Activated CD4-positive, CD25-positive, alpha-beta regulatory T cell treated with anti-CD3 and anti-CD28 coated beads, Interleukin-2, amount 50 U/mL, for 72 hours (primary cell): ENCODE measurements at regions not wholly inside any gene's neighbourhood (a gene's known extent, or its start where the extent isn't known, plus 50 kb on each side); places are given as distances from the start of the nearest gene placed in this dataset.

ENCODE experiments used
- DNase-seq: peaks from one replicate; pipeline ENCODE4 v3.0.0; 2021

GRCh38 chr22:27378311-27378800, 423.2 kb downstream of the MN1 start:
- no peak for DNase-seq

DNA sequence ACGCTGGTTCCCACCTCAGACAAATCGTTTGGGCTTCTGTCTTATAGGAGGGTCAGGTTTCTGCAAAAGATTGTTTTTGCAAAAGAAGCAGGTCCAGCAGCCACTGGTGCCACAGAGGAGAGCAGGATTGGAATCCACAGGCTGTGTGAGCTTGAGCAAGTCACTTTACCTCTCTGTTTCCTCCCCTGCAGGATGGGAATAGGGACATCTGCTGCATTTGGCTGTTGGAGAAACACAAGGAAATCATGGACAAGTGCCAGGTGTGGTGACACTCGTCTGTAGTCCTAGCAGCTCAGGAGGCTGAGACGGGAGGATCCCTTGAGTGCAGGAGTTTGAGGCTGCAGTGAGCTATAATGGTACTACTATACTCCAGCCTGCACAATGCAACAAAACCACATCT, 422.6 kb downstream of the MN1 start:
- no peak for DNase-seq

DNA sequence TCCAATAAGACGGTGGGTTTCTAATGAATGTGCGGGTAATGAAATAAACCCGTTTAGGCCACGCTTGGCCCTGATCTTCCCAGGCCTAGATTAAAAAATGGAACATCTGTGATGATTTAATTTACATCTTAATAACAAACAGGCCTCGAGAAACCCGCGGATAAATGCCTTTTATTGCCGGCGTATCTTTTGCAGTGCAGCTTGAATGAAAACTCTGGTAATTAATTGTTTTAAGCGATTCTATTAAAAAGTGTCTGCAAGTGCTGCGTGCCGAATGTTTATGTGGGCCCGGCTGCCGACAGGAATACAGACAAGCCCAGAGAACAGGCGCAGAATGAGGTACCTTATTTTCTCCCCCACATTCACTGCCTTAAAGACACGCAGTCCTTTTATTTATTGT, 420.7 kb downstream of the MN1 start:
- DNase-seq: no peak

DNA sequence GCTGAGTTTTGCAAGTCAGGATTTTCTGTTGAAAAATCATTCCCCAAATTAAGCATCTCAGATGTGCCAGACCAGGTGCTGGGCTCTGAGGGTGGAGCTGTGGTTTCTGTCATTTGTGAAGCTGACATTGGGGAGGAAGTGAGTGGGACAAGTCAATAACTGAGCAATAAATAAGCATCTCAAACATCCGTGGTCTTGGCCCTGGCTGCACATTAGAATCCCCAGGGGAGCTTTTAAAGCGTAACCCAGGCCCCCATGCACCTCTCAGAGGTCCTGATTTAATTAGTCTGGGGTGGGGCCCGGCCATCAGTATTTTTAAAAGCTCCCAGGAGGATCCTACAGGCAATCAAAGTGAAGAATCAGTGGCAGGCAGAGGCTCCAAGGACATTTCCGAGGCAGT, 420.0 kb downstream of the MN1 start:
- no peak for DNase-seq

DNA sequence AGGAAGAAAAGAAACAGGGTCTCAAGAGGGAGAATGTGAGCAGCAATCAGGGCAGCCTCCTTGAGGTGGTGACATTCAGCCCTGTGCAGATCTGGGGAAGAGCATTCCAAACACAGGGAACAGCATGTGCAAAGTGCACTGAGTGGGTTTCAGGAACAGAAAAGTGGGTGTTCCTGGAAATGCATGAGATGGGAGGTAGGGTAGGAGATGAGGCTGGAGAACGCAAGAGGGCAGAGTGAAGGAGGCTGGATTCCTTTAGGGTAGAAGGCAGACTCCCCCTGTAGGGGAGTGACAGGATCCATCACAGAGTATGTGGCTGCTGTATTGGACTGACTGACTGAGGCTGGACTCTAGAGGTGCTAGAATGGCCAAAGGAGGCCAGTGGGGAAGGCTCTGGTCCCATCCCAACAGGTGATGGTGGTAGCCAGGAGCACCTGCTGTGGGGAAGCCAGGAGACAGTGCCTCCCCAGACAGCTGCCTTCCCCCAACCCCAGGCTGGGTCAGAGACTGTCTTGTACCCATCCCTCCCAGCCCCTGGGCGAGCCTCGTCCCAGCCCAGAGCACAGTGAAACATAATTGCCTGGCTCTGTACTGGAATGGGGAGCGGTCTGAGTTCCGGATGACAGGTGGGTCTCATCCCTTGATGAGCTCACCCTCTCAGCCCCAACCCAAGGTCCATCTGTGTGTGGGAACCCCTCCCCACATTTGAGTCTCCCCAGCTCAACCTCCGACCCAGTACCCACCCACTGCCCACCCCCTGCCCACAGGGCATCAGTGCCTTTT, 419.4 kb downstream of the MN1 start:
- DNase-seq: no peak

DNA sequence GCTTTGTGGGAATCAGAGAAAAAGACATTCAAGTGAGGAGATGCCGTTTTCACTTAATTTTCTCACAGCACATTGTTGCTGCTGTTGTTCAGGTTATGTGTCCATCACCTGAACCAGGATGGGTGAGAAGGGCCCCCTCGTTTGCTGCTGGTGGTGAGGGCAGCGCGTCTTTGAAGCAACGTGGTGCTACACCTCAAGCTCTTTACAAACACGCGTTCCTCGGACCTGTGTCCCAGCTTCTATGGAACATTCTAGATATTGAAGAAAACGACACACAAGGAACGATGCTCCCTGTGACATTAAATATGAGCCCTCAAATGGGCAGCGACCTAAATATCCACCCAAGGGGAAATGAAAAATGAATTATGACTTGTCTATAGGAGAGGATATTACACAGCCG, 418.6 kb downstream of the MN1 start:
- DNase-seq: no peak

DNA sequence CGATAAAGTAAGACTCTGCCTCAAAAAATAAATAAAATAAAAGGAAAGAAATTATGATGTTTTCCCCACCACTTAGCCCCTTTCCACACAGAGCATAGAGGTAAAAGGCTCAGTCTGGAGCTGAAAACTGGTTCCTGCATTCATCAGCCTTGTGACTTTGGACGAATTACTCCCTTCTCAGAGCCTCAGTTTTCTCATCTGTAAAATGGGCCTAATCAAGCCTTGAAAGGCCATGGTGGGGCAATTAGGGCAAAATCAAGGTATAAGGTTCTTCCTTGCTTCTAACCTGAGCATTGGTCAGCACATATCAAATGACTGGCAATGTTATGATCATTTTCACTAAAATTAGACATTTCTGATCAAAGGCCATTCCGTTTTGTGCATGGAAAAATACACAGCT, 417.7 kb downstream of the MN1 start:
- DNase-seq: no peak

DNA sequence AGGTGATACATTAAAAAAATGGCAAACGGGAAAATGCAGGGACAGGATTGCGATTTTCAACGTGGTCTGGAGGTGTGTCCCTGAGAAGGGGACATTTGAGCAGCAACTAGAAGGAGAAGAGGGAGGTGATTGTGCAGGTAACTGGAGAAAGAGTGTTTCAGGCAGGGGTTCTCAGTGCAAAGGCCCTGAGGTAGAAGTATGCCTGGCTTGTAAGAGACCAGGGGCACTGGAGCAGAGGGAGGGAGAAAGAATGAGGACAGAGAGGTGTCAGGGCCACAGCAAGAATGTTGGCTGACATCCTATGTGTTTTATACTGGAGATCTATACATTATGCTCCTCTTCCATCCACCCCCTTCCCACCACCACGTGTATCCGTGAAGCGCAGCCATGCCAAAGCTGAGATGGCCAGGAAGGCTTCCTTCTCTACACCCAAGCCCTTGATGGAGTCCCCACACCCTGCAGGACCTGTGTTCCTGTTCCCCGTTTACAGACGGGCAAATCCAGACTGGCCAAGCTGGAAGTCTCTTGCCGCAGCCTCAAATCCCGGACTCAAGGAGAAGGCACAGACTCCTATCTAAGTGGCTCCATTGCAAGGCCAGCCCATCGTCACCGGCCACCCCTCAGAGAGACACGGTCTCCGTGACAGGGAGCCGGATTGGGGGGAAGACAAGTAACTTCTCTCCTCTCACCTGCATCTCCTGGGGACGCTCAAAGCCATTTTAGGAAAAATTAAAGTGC, 416.1 kb downstream of the MN1 start:
- DNase-seq: no peak

DNA sequence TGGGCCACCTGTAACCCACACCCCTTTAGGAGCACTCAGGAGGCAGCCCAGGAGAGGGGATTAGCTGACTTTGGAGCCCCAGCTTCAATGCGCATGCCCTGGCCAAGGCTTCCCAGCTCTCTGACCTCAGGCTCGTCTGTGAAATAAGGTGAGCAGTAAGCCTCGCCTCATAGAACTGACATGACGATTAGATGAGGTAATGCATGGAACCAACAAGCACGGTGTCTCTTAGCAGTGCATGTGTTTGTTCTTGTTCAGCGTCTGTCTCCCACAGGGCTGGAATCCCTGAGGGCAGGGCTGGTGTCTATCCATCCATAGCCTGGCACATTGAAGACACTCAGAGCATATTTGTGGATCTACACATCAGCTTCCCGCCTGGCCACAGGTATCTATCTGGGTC, 415.4 kb downstream of the MN1 start:
- DNase-seq: no peak

DNA sequence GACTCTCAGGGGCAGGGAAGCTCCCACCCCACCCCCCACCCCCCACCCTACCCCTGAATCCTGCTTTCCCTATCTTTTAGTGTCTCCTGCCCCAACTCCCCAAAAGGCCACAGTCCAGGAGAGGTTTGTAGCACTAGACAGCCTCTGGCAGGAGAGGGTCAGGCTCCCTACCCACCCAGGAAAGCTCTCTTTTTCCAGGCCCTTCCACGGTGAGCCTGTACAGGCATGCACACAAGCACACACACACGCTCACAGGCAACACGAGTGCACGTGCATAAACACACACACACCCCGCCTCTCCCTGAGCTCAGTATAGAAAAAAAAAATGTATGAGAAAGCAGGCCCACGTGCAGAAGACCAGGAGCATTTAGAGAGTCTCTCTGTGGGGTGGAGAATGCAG, 414.0 kb downstream of the MN1 start:
- DNase-seq: no peak

DNA sequence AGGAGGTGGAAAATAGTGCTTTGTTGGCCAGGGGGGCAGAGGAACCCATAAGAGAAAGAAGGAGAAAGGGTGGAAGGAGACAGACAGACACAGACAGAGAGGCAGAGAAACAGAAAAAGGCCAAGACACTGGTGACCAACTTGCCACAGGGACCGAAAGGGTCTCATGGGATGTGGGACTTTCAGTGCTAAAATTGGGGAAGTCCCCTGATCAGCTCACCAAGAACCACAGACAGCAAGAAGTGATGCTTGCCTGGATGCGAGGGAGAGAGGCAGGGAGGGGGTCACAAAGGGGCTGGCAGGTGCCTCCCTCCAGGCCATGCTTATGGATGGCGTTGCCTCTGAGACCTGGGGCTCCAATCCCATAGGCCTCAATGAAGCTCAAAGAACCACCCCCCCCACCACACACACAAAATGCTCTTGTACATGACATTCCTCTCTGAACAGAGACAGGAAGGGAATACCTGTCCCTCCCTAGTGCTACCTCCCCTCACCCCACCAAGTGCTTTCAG, 413.4 kb downstream of the MN1 start:
- DNase-seq: no peak

GRCh38 chr22:27389727-27390075, 411.9 kb downstream of the MN1 start:
- no peak for DNase-seq

- no peak for DNase-seq
These were observed 410.3 kb downstream of the MN1 start for GRCh38 chr22:27391092-27391770.

GRCh38 chr22:27393371-27393770, 408.2 kb downstream of the MN1 start:
- no peak for DNase-seq

- no peak for DNase-seq
These were observed 406.7 kb downstream of the MN1 start for GRCh38 chr22:27394806-27395404.

GRCh38 chr22:27397036-27397953, 404.3 kb downstream of the MN1 start:
- DNase-seq: no peak

DNA sequence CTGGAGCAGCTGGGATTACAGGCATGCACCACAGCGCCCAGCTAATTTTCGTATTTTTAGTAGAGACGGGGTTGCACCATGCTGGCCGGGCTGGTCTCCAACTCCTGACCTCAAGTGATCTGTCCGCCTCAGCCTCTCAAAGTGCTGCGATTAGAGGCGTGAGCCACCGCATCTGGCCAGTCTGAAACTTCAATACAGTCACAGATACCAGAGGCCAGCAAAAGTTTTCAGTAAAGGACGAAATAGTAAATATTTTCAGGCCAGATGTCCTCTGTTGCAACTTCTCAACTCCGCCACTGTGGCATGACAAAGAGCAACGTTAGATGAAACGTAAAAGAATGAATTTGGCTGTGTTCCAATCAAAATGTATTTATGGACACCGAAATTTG, 403.6 kb downstream of the MN1 start:
- no peak for DNase-seq

DNA sequence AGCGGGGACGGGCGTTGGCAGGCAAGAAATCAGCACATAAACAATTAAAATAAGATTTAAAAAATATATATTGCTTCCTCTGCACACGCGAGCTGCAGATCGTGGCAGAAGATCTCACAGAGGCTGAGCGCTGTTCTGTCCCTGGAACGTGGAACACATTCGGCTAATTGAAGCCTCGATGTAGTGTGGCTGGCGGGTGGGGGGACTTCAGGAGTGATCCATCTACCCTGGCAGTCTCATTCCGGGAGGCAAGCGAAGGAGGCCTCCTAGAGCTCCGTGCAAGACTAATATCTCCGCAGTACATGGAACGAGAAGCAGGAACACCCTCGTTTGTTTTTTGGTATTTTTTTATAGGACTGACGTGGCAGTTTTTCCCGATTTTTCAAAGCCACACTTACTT, 402.4 kb downstream of the MN1 start:
- no peak for DNase-seq

GRCh38 chr22:27400811-27401210, 400.7 kb downstream of the MN1 start:
- no peak for DNase-seq

- DNase-seq: no peak
These were observed 400.2 kb downstream of the MN1 start for GRCh38 chr22:27401321-27401720.

DNA sequence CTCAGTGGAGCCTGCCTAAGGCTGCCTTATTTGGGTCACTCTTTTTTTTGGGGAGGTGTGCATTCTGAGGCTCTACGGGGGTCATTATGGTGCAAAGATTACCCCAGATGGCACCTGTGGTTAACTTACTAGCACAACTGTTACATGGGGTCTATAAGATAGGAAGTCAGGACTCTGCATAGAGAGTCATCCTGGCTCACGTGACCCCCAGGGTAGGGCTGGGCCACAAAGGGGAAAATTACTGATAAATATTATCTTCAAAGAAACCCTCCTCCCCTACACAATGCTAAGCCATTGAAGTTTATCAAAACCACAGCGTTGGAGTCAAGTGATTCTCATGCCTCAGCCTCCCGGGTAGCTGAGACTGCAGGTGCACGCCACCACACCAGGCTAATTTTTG, 397.1 kb downstream of the MN1 start:
- DNase-seq: no peak

GRCh38 chr22:27405672-27406388, 395.7 kb downstream of the MN1 start:
- DNase-seq: peak; percentile 36
